Trophoblast cell (in vitro differentiated cells and primary cell): ENCODE measurements at regions not wholly inside any gene's neighbourhood (a gene's known extent, or its start where the extent isn't known, plus 50 kb on each side); places are given as distances from the start of the nearest gene placed in this dataset.

Experiments used
- DNase-seq, 2 donors: peaks; one replicate each; pipeline ENCODE4 v3.0.0-alpha.2; 2016
- H2AFZ ChIP-seq: 2 replicates; pipeline ENCODE4 v1.6.1; 2013; ENCODE audit warnings: low read length, moderate library complexity, mild to moderate bottlenecking; ENCODE audit not compliant: insufficient read depth, poor library complexity
- H2AK5ac ChIP-seq: 2 replicates; pipeline ENCODE4 v1.6.1; 2013; ENCODE audit warnings: mild to moderate bottlenecking, low read length
- H2BK120ac ChIP-seq: 2 replicates; pipeline ENCODE4 v1.6.1; 2013; ENCODE audit warnings: low read length, mild to moderate bottlenecking, moderate library complexity; ENCODE audit not compliant: insufficient read depth, poor library complexity
- H2BK12ac ChIP-seq: 2 replicates; pipeline ENCODE4 v1.6.1; 2013; ENCODE audit warnings: mild to moderate bottlenecking, low read length, moderate library complexity
- H2BK5ac ChIP-seq: 2 replicates; pipeline ENCODE4 v1.6.1; 2013; ENCODE audit warnings: low read length, low read depth, moderate library complexity, mild to moderate bottlenecking; ENCODE audit not compliant: poor library complexity
- H3K14ac ChIP-seq: 2 replicates; pipeline ENCODE4 v1.6.1; 2013; ENCODE audit warnings: mild to moderate bottlenecking, low read length
- H3K18ac ChIP-seq: 2 replicates; pipeline ENCODE4 v1.6.1; 2013; ENCODE audit warnings: mild to moderate bottlenecking, low read length
- H3K23ac ChIP-seq: 2 replicates; pipeline ENCODE4 v1.6.1; 2013; ENCODE audit warnings: low read length
- H3K27ac ChIP-seq: 2 replicates; pipeline ENCODE4 v1.5.1; 2013; ENCODE audit warnings: low read depth, mild to moderate bottlenecking, inconsistent platforms, low read length, moderate library complexity
- H3K27me3 ChIP-seq: 2 replicates; pipeline ENCODE4 v1.6.1; 2013; ENCODE audit warnings: inconsistent platforms, mild to moderate bottlenecking, low read length, moderate library complexity; ENCODE audit not compliant: insufficient read depth
- H3K36me3 ChIP-seq, 2 experiments: 1 replicate in 1 of 2; 2 replicates in 1 of 2; pipeline ENCODE4 v1.6.1; 2013; ENCODE audit warnings: low read length in 2 of 2, mild to moderate bottlenecking in 2 of 2, moderate library complexity in 1 of 2; ENCODE audit not compliant: insufficient read depth in 2 of 2, control insufficient read depth in 1 of 2
- H3K4ac ChIP-seq: 2 replicates; pipeline ENCODE4 v1.6.1; 2013; ENCODE audit warnings: low read depth, mild to moderate bottlenecking, low read length, moderate library complexity
- H3K4me1 ChIP-seq, 2 experiments: 1 replicate in 1 of 2; 2 replicates in 1 of 2; pipeline ENCODE4 v1.6.1; 2013; ENCODE audit warnings: low read length in 2 of 2, mild to moderate bottlenecking in 2 of 2, moderate library complexity in 1 of 2; ENCODE audit not compliant: insufficient read depth in 2 of 2, control insufficient read depth in 1 of 2
- H3K4me2 ChIP-seq: 2 replicates; pipeline ENCODE4 v1.6.1; 2013; ENCODE audit warnings: inconsistent platforms, mild to moderate bottlenecking, low read length, moderate library complexity
- H3K4me3 ChIP-seq: 2 replicates; pipeline ENCODE4 v1.5.1; 2013; ENCODE audit warnings: mild to moderate bottlenecking, low read depth, low read length, inconsistent platforms
- H3K79me1 ChIP-seq: one replicate; pipeline ENCODE4 v1.6.1; 2013; ENCODE audit warnings: low read length
- H3K79me2 ChIP-seq: 2 replicates; pipeline ENCODE4 v1.6.1; 2013; ENCODE audit warnings: low read length, mild to moderate bottlenecking; ENCODE audit not compliant: control insufficient read depth, insufficient read depth, poor library complexity
- H3K9ac ChIP-seq: 2 replicates; pipeline ENCODE4 v1.6.1; 2013; ENCODE audit warnings: mild to moderate bottlenecking, low read length
- H3K9me3 ChIP-seq: 2 replicates; pipeline ENCODE4 v1.6.1; 2013; ENCODE audit warnings: low read depth, mild to moderate bottlenecking, control low read depth, inconsistent platforms, low read length; ENCODE audit not compliant: insufficient read depth
- H4K12ac ChIP-seq: 2 replicates; pipeline ENCODE4 v1.6.1; 2013; ENCODE audit warnings: low read depth, mild to moderate bottlenecking, low read length, moderate library complexity
- H4K8ac ChIP-seq: 2 replicates; pipeline ENCODE4 v1.6.1; 2013; ENCODE audit warnings: low read depth, mild to moderate bottlenecking, low read length, moderate library complexity
- H4K91ac ChIP-seq: one replicate; pipeline ENCODE4 v1.6.1; 2013; ENCODE audit warnings: low read depth, mild to moderate bottlenecking, low read length, moderate library complexity
- WGBS: extraction: QIAGEN DNeasy Blood & Tissue Kit; methylation state at CpG from one replicate; pipeline ENCODE4 v1.1.7; 2013; ENCODE audit warnings: missing lambda C conversion rate; ENCODE audit not compliant: insufficient read length, insufficient coverage; ENCODE audit errors: extremely low coverage; 5-methylcytosine and 5-hydroxymethylcytosine counted together

GRCh38 chr6:165850434-165851019, 187.5 kb upstream of the PDE10A start:
- DNase-seq: peak; percentile 64 to 88
- no peak overlapping the region for H2AFZ ChIP-seq
- no peak overlapping the region for H4K8ac ChIP-seq
- H3K79me1 ChIP-seq: no peaks in the 10 kb centered on the region
- no peak overlapping the region for H3K27ac ChIP-seq
- no peak overlapping the region for H3K9ac ChIP-seq
- no peak overlapping the region for H3K4me3 ChIP-seq
- H2AK5ac ChIP-seq: no peak overlapping the region
- H3K14ac ChIP-seq: no peak overlapping the region
- H3K27me3 ChIP-seq: peaks cover 22% of the 10 kb centered on the region
- H3K23ac ChIP-seq: no peak overlapping the region
- H4K12ac ChIP-seq: no peak overlapping the region
- no peak overlapping the region for H4K91ac ChIP-seq
- no peaks in the 10 kb centered on the region for H3K9me3 ChIP-seq
- no peaks in the 10 kb centered on the region for H3K36me3 ChIP-seq
- no peak overlapping the region for H3K4me2 ChIP-seq
- H2BK12ac ChIP-seq: no peak overlapping the region
- H3K4me1 ChIP-seq: peaks cover 0 to 2% of the 10 kb centered on the region in 2 experiments
- H3K4ac ChIP-seq: no peak overlapping the region
- H3K18ac ChIP-seq: no peak overlapping the region
- WGBS: no CpG with 5 or more reads among the region's 9 CpGs
- H2BK120ac ChIP-seq: no peak overlapping the region
- no peak overlapping the region for H2BK5ac ChIP-seq
- no peaks in the 10 kb centered on the region for H3K79me2 ChIP-seq

DNA sequence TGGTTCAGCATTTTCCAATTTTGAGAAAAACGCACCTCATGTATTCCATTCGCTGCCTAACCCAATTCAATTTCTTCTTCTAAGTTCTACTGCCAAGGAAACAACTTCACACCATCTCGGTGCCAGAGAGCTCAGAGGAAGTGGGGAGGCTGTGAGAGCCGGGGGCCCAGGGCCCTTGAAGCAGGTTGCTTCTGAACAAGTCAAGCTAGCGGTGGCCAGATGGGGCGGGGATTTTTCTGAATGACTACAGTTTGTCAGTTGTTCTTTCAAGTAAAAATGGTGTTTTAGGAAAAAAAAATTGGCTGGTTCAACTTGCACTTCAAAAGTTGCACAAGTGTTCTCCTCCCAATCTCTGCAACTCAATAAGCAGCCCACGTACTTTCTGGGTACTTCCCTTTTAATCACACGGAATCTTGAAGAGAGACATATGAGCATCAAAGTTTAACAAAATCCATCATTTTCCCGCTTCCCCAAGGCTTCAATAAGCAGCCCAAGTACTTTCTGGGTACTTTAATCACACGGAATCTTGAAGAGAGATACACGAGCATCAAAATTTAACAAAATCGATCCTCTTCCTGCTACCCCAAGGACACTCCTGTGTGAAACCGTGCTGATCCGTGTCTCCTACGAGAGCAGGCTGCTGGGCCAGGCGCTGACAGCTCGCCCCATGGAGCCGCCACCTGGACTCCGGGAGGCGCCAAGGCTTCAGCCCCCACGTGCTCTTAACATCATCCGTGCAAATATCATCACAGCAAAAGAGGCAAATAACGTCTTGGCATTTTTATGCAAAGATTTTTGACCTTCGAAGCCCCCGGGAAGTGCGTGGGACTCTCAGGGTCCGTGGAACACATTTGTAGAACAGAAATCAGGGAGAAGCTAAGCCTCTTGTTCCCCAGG, 186.7 kb upstream of the PDE10A start:
- Histone ChIP-seq H3K4me1 (peaks cover 0 to 2% of the 10 kb centered on the region in 2 experiments), H3K14ac (no peak overlapping the region), H2AK5ac (no peak overlapping the region), H3K18ac (no peak overlapping the region), H4K8ac (no peak overlapping the region), H2BK120ac (no peak overlapping the region), H2BK12ac (no peak overlapping the region), H3K9ac (no peak overlapping the region), H2AFZ (peak overlapping the region; percentile 59), H4K91ac (no peak overlapping the region), H3K27me3 (peaks cover 22% of the 10 kb centered on the region), H3K79me2 (no peaks in the 10 kb centered on the region), H4K12ac (no peak overlapping the region), H3K27ac (no peak overlapping the region), H3K79me1 (no peaks in the 10 kb centered on the region), H3K9me3 (no peaks in the 10 kb centered on the region), H3K36me3 (no peaks in the 10 kb centered on the region), H3K4ac (no peak overlapping the region), H3K4me3 (no peak overlapping the region), H3K23ac (no peak overlapping the region), H2BK5ac (no peak overlapping the region), H3K4me2 (no peak overlapping the region)
- no peak for DNase-seq
- no CpG with 5 or more reads among the region's 27 CpGs for WGBS

DNA sequence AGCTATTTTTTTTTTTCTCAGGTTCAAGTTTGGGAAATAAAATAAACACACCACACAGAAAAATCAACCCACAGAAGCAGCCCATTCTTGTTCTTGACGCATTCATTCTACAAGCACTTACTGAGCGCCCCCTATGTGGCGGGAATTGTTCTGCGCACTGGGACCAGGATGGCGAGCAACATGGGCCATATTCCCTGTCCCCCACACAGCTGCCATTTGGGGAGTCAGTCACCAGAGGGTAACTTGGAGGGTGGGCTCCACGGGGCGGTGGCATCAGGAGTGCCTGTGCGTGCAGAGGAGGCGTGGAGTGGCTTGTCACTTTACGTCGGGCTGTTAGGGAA, 185.0 kb upstream of the PDE10A start:
- Histone ChIP-seq H2AK5ac (no peak overlapping the region), H3K9ac (no peak overlapping the region), H3K79me1 (no peaks in the 10 kb centered on the region)

DNA sequence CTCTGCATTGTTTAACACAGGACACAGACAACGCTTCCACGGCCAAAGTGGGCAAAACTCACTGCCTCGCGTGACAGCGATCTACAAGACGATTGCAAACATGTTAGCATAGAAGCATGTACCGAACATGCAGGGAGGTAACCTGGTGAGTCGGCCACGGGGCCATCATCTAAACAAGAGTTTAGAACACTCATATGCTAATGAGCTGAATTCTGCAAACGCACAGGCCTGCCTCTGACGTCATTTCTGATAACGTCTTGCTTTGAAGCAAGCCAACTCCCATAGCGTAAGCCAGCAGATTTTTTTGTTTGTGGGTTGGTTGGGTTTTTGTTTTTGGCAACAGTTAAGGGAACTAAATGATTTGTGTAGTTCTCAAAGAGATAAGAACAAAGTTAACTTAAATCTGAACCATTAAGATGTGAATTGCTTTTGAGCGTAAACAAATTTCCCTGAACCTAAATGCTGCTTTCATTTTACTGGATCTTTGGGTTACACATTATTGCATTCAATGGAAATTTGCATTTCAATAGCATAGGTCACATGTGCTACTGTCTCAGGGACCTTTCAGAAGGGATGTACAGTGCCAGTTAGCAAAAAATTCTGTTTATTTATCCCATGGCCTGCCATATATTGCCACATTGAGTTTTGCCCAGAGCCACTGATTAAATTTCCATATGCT, 184.5 kb upstream of the PDE10A start:
- Histone ChIP-seq H3K14ac (no peak overlapping the region), H3K27ac (no peak overlapping the region), H3K79me1 (no peaks in the 10 kb centered on the region), H3K4me3 (no peak overlapping the region), H2AK5ac (no peak overlapping the region), H3K79me2 (no peaks in the 10 kb centered on the region), H3K36me3 (no peaks in the 10 kb centered on the region), H3K23ac (no peak overlapping the region), H4K8ac (no peak overlapping the region), H4K91ac (no peak overlapping the region), H2AFZ (no peak overlapping the region), H3K9me3 (no peaks in the 10 kb centered on the region), H2BK12ac (no peak overlapping the region), H2BK120ac (no peak overlapping the region), H3K27me3 (peaks cover 6% of the 10 kb centered on the region), H4K12ac (no peak overlapping the region), H3K4me1 (peaks cover 0 to 2% of the 10 kb centered on the region in 2 experiments), H2BK5ac (no peak overlapping the region), H3K9ac (no peak overlapping the region), H3K4me2 (no peak overlapping the region), H3K4ac (no peak overlapping the region), H3K18ac (no peak overlapping the region)
- peak; percentile 95 to 96 for DNase-seq
- no CpG with 5 or more reads among the region's 14 CpGs for WGBS

More for the DNA sequence above, 185.0 kb upstream of the PDE10A start:
- Histone ChIP-seq H3K23ac (no peak overlapping the region), H3K18ac (no peak overlapping the region), H3K4me2 (no peak overlapping the region), H4K91ac (no peak overlapping the region), H3K4me1 (peaks cover 0 to 2% of the 10 kb centered on the region in 2 experiments), H3K4ac (no peak overlapping the region), H3K27ac (no peak overlapping the region), H2BK5ac (no peak overlapping the region), H2BK12ac (no peak overlapping the region), H3K36me3 (no peaks in the 10 kb centered on the region), H4K12ac (no peak overlapping the region), H3K14ac (no peak overlapping the region), H3K27me3 (peaks cover 9% of the 10 kb centered on the region), H2BK120ac (no peak overlapping the region), H3K4me3 (no peak overlapping the region), H4K8ac (no peak overlapping the region), H3K9me3 (no peaks in the 10 kb centered on the region), H3K79me2 (no peaks in the 10 kb centered on the region), H2AFZ (no peak overlapping the region)
- DNase-seq: peak in 1 of 2 donors; percentile 52
- WGBS: no CpG with 5 or more reads among the region's 11 CpGs
